ENCODE measurements at regions not wholly inside any gene's neighbourhood (a gene's known extent, or its start where the extent isn't known, plus 50 kb on each side); places are given as distances from the start of the nearest gene placed in this dataset.

DNA sequence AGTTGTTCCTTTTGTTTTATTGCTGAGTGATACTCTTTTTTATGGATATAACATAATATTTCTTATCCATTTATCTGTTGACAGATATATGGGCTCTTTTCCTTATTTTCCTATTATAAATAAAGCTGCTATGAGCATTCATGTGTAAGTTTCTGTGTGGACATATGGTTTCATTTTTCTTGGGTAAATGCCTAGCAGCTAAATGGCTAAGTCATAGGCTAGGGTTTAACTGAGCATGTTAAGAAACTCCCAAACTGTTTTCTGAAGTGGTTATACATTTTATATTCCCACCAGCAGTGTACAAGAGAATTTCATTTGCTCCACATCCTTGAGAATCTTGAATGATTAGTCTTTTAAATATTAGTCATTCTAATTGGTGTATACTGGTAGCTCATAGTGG is 786.6 kb upstream of the CDH2 start:
- Mint-ChIP-seq H3K36me3 (no peaks in the 10 kb centered on the region), H3K4me3 (no peak overlapping the region), H3K9me3 (peaks cover 5% of the 10 kb centered on the region), H3K4me1 (no peaks in the 10 kb centered on the region), H3K27me3 (no peaks in the 10 kb centered on the region), H3K27ac (no peak overlapping the region)
- no peak for ATAC-seq (ENCODE audit: low read depth)
- DNase-seq, result no peak
- POLR2A ChIA-PET, result no interaction called here

DNA sequence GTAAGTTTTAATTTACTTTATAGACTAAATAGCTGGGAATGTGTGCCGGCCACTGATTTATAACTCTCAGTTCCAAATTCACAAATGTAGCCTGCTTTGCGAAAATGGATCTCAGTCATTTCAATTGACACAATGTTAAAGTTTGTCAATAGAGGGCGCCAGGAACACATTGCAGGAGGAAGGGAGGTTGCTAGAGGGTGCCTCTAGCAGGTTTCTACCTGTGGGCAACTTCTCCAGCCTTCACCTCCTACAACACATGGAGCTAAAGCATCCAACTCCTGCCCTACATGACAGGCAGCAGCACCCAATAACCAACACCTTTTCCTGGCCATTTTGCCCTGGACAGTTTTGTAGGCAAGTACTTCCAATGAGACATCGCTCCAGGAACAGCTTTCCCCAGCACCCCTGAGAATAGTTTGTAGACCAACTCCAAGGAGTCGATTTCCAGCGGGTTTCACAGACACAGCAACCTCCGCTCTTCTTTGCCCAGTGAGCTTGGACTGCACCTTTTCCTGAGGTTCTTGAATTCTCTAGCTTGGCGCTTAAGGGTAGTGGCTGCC is 784.8 kb upstream of the CDH2 start:
- Mint-ChIP-seq H3K27me3 (no peaks in the 10 kb centered on the region), H3K4me3 (no peak overlapping the region), H3K4me1 (no peaks in the 10 kb centered on the region), H3K36me3 (no peaks in the 10 kb centered on the region), H3K27ac (no peak overlapping the region), H3K9me3 (peaks cover 3% of the 10 kb centered on the region)
- POLR2A ChIA-PET, result no interaction called here
- DNase-seq, result no peak
- no peak for ATAC-seq (ENCODE audit: low read depth)

DNA sequence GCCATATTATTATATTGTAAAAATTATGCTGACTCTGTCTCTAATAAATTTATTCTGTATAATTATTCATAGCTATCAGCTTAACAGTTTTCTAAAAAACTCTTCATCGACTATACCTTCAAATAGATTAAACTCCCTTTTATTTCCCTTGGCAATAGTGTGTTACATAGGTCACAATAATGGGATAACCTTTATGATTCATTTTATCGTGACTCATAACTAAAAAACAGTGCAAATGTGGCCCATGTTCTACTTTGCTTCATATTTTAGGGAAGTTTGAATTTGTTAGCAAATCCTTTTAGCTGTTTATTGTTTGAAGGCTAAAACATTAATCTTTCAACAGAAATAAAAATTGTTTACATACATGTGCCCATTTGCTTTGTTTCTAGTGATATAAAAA is 783.2 kb upstream of the CDH2 start:
- Mint-ChIP-seq H3K9me3 (peaks cover 3% of the 10 kb centered on the region), H3K36me3 (no peaks in the 10 kb centered on the region), H3K4me3 (no peak overlapping the region), H3K27ac (no peak overlapping the region), H3K27me3 (no peaks in the 10 kb centered on the region), H3K4me1 (no peaks in the 10 kb centered on the region)
- DNase-seq, result no peak
- ATAC-seq (ENCODE audit: low read depth), result no peak
- POLR2A ChIA-PET, result no interaction called here

DNA sequence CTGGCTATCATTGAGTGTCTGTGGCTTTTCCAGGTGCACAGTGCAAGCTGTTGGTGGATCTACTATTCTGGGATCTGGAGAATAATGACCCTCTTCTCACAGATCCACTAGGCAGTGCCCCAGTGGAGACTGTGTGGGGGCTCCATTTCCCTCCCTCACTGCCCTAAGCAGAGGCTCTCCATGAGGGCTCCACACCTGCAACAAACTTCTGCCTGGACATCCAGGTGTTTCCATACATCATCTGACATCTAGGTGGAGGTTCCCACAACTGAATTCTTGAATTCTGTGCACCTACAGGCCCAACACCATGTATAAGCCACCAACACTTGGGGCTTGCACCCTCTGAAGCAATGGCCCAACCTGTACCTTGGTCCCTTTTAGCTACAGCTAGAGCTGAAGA is 775.4 kb upstream of the CDH2 start:
- peaks cover 5% of the 10 kb centered on the region for H3K9me3 Mint-ChIP-seq
- no peak for ATAC-seq (ENCODE audit: low read depth)
- no peak overlapping the region for H3K4me3 Mint-ChIP-seq
- no peak for DNase-seq
- H3K27ac Mint-ChIP-seq, result no peak overlapping the region
- POLR2A ChIA-PET, result no interaction called here
- H3K27me3 Mint-ChIP-seq, result no peaks in the 10 kb centered on the region
- H3K36me3 Mint-ChIP-seq, result no peaks in the 10 kb centered on the region
- no peaks in the 10 kb centered on the region for H3K4me1 Mint-ChIP-seq

DNA sequence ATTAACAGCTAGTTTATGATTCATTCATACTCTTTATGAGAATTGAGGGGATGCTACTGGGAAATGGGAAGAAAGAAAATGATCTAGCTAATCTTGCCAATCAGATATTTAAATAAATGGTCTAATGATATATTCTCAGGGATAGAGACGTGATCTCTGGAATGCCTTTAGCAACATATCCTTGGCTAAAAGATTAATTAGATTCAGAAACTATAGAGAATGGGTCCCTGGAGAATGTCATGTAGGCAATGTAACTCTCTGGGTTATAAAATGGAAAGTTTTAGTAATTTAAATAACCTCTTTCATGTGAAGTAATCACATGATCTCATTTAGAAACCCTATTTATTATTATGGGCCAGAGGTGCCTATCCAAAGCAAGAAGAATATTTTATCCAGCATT is 771.0 kb upstream of the CDH2 start:
- H3K27ac Mint-ChIP-seq, result no peak overlapping the region
- POLR2A ChIA-PET, result no interaction called here
- no peaks in the 10 kb centered on the region for H3K36me3 Mint-ChIP-seq
- no peaks in the 10 kb centered on the region for H3K27me3 Mint-ChIP-seq
- H3K4me3 Mint-ChIP-seq, result no peak overlapping the region
- DNase-seq (no peak), ATAC-seq (ENCODE audit: low read depth) (no peak)
- H3K9me3 Mint-ChIP-seq, result peaks cover 7% of the 10 kb centered on the region
- no peaks in the 10 kb centered on the region for H3K4me1 Mint-ChIP-seq

DNA sequence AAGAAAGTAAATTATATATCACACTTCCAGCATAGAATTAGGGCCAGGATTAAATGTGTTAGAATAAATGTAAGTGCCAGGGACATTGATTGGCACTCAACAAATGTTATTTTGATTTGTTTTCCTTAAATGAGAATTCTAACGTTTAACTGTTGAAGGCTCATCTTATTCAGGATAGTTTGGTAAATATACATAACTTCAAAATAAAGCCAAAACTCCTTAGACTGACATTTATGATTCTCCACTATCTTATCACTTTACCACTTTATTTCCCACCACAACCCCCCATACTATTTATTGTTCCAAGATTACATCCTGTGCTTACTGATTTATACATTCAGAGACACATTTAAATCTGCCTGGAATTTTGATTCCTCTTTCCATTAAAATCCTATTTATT is 769.5 kb upstream of the CDH2 start:
- Mint-ChIP-seq H3K4me1 (no peaks in the 10 kb centered on the region), H3K9me3 (peaks cover 6% of the 10 kb centered on the region), H3K36me3 (no peaks in the 10 kb centered on the region), H3K4me3 (no peak overlapping the region), H3K27me3 (no peaks in the 10 kb centered on the region), H3K27ac (no peak overlapping the region)
- POLR2A ChIA-PET, result no interaction called here
- no peak for ATAC-seq (ENCODE audit: low read depth)
- DNase-seq, result no peak

DNA sequence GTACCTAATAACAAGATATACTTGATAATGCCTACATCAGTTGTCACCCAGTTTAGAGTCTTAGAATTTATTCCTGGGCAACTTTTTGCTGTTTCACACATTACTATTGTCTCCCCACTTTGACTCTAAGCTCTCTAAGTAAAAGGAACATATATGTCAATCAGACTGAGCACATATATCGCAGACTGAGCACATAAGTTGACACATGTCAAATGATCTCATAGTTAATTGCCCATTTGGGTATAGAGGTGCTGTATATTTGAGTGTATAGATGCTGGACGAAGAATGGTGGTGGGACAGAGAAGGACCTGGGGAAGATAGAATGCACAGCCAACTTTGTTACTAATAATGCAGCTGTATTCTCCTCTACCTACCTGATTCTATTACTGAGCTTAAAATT is 746.0 kb upstream of the CDH2 start:
- POLR2A ChIA-PET, result no interaction called here
- H3K4me1 Mint-ChIP-seq, result no peaks in the 10 kb centered on the region
- H3K27me3 Mint-ChIP-seq, result no peaks in the 10 kb centered on the region
- no peak overlapping the region for H3K27ac Mint-ChIP-seq
- H3K9me3 Mint-ChIP-seq, result peaks cover 6% of the 10 kb centered on the region
- no peak overlapping the region for H3K4me3 Mint-ChIP-seq
- no peaks in the 10 kb centered on the region for H3K36me3 Mint-ChIP-seq
- no peak for DNase-seq
- no peak for ATAC-seq (ENCODE audit: low read depth)

DNA sequence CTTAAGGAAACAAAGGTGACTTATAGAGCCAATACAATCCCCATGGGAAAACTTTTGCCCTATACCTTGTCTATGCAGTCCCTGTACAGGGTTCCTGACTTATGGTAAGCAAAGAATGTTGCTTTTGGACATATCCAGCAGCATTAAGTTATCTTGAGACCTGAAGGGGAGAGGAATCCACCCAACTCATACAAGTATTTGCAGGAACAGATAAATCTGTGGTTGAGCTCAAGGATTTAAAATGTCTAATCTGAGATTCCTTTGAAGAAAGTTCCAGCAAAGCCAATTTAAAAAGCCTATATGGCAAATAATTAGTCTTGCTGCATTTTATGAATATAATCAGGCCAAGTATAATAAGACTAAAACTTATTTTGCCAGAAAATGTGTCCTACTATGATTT is 739.5 kb upstream of the CDH2 start:
- Mint-ChIP-seq H3K9me3 (peaks cover 7% of the 10 kb centered on the region), H3K4me1 (no peaks in the 10 kb centered on the region), H3K36me3 (no peaks in the 10 kb centered on the region), H3K4me3 (no peak overlapping the region), H3K27ac (no peak overlapping the region), H3K27me3 (no peaks in the 10 kb centered on the region)
- no peak for ATAC-seq (ENCODE audit: low read depth)
- DNase-seq, result no peak
- POLR2A ChIA-PET, result no interaction called here

DNA sequence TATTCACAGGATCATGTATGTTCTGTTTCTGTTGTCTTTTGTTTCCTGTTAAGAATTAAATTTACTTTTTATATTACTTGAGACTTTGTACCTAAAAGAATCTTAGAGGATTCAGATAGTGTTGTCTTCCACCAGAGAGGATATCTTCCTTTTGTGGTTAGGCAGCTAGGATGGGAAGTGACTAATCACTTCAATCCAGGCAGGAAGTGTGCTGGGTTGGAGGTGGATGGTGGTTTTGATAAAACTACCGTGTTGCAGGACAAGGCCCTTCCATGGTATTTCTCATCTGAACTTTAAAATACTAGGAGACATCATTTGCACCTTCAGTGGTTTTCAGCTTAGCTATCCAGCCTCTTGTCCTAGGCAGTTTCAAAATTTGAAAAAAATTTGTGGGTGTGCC is 728.6 kb upstream of the CDH2 start:
- POLR2A ChIA-PET, result no interaction called here
- ATAC-seq (ENCODE audit: low read depth), result no peak
- DNase-seq, result no peak
- Mint-ChIP-seq H3K27me3 (no peaks in the 10 kb centered on the region), H3K36me3 (no peaks in the 10 kb centered on the region), H3K27ac (no peak overlapping the region), H3K9me3 (peaks cover 11% of the 10 kb centered on the region), H3K4me1 (no peaks in the 10 kb centered on the region), H3K4me3 (no peak overlapping the region)

DNA sequence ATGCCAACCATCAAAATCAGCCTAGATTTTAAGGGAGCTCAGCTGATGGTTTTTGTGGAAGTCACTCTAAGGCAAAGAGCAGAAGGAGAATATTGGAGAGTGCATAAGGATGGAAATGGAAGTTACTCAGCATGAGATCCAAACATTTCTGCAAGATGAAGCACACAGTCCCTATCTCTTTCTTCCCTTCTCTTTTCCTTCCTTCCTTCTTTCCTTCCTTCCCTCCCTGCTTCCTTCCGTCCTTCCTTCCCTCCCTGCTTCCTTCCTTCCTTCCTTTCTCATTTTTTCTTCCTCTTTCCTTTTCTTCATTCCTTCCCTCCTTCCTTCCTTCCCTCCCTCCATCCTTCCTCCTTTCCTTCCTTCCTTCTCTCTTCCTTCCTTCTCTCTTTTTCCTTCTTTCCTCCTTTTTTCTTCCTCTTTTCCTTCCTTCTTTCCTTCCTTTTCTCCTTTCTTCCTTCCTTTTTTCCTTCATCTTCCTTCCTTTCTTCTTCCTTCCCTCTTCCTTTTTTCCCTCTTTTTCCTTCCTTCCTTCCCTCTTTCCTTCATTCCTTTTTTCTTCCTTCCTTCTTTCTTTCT is 727.9 kb upstream of the CDH2 start:
- no peaks in the 10 kb centered on the region for H3K4me1 Mint-ChIP-seq
- no peak for DNase-seq
- no peak for ATAC-seq (ENCODE audit: low read depth)
- H3K27me3 Mint-ChIP-seq, result no peaks in the 10 kb centered on the region
- H3K27ac Mint-ChIP-seq, result no peak overlapping the region
- no peaks in the 10 kb centered on the region for H3K36me3 Mint-ChIP-seq
- no peak overlapping the region for H3K4me3 Mint-ChIP-seq
- POLR2A ChIA-PET, result no interaction called here
- peaks cover 11% of the 10 kb centered on the region for H3K9me3 Mint-ChIP-seq

DNA sequence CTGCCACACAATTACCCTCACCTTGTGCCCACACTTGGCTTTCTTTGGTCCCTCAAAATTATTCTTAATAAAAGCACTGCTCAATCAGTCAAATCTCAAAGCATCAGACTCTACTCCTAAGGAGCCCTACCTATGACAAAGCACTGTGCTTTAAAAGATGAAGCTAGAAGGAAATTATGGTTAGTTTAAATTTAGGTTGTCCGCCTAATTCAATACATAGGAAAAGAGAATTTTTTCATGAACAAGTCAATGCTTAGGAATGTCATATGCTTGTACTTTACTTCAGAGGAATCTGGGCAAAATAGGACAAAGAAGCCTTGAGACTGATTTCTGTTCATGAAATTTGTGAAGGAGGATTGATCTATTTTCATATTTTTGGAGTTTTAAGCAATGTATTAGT is 726.4 kb upstream of the CDH2 start:
- POLR2A ChIA-PET, result no interaction called here
- H3K4me3 Mint-ChIP-seq, result no peak overlapping the region
- peaks cover 13% of the 10 kb centered on the region for H3K9me3 Mint-ChIP-seq
- H3K36me3 Mint-ChIP-seq, result no peaks in the 10 kb centered on the region
- no peaks in the 10 kb centered on the region for H3K4me1 Mint-ChIP-seq
- DNase-seq, result no peak
- H3K27me3 Mint-ChIP-seq, result no peaks in the 10 kb centered on the region
- no peak for ATAC-seq (ENCODE audit: low read depth)
- no peak overlapping the region for H3K27ac Mint-ChIP-seq

DNA sequence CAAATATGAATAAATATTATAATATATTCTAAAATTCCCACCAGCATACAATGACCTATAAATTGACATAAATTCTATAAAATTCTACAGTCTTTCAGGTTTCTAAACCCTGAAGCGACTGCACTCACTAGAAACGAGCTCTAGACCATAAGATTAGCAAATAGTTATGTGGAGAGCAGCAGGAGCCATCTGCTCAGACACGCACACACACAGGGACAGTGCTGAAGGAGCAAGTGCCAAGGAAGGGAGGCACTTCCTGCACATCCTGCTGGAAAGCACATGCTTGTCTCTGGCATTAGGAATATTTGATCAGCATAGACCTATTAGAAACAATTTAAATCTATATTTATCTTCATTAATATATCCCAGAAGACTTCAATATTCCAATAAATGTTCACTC is 713.9 kb upstream of the CDH2 start:
- no peak for ATAC-seq (ENCODE audit: low read depth)
- Mint-ChIP-seq H3K9me3 (peaks cover 1% of the 10 kb centered on the region), H3K27me3 (no peaks in the 10 kb centered on the region), H3K4me3 (no peak overlapping the region), H3K4me1 (no peaks in the 10 kb centered on the region), H3K27ac (no peak overlapping the region), H3K36me3 (no peaks in the 10 kb centered on the region)
- POLR2A ChIA-PET, result no interaction called here
- DNase-seq, result no peak

DNA sequence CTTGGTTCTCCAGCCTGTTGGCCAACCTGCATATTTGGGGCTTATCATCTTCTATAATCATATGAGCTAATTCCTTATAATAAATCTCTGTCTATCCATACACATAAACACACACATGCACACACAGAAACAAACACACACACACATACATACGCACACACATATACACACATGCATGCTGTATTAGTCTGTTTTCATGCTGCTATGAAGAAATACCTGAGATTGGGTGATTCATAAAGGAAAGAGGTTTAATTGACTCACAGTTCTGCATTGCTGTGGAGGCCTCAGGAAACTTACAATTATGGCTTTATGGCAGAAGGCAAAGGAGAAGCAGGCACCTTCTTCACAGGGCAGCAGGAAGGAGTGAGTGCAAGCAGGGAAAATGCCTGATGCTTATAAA is 707.4 kb upstream of the CDH2 start:
- Mint-ChIP-seq H3K9me3 (peaks cover 1% of the 10 kb centered on the region), H3K4me3 (no peak overlapping the region), H3K27me3 (no peaks in the 10 kb centered on the region), H3K4me1 (no peaks in the 10 kb centered on the region), H3K36me3 (no peaks in the 10 kb centered on the region), H3K27ac (no peak overlapping the region)
- no peak for DNase-seq
- no peak for ATAC-seq (ENCODE audit: low read depth)
- POLR2A ChIA-PET, result no interaction called here

DNA sequence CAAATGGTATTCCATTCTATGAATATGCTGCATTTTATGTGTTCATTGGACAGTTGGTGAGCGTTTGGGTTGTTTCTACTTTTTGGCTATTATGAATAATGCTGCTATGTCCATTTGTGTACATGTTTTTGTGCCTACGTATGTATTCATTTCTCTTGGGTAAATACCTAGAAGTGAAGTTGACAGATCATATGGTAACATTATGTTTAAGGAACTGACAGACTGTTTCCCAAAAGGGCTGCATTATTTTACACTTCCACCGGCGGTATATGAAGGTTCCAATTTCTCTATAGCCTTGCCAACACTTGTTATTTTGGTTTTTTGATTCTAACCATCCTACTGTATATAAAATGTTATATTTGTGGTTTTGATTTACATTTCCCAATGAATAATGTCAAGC is 703.9 kb upstream of the CDH2 start:
- no peak overlapping the region for H3K27ac Mint-ChIP-seq
- POLR2A ChIA-PET, result no interaction called here
- no peaks in the 10 kb centered on the region for H3K36me3 Mint-ChIP-seq
- no peak overlapping the region for H3K4me3 Mint-ChIP-seq
- no peaks in the 10 kb centered on the region for H3K4me1 Mint-ChIP-seq
- DNase-seq (no peak), ATAC-seq (ENCODE audit: low read depth) (no peak)
- no peaks in the 10 kb centered on the region for H3K27me3 Mint-ChIP-seq
- H3K9me3 Mint-ChIP-seq, result peaks cover 1% of the 10 kb centered on the region

DNA sequence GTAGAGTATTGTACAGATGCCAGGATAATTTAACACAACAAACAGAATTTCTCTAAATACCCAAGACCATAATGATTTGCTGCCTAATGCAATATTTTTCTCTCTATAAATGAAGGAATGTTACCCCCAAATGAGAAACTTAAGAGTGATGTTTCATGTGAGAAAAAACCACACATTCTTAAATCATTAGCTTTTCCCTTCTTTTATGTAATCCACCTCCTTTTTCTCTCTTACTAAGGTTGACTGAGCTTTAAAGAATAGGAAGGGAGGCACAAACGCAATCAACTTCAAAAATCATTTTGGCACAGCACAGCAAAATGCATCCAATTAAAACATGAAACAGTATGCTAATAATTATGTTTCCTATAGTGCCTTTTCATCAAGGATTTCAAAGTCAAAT is 698.1 kb upstream of the CDH2 start:
- Mint-ChIP-seq H3K9me3 (peaks cover under 1% of the 10 kb centered on the region), H3K36me3 (no peaks in the 10 kb centered on the region), H3K27me3 (no peaks in the 10 kb centered on the region), H3K4me1 (no peaks in the 10 kb centered on the region), H3K4me3 (no peak overlapping the region), H3K27ac (no peak overlapping the region)
- no peak for DNase-seq
- no peak for ATAC-seq (ENCODE audit: low read depth)
- POLR2A ChIA-PET, result no interaction called here

Data from activated naive CD8-positive, alpha-beta T cell treated with anti-CD3 and anti-CD28 coated beads, Interleukin-2, amount 10 ng/mL, durations not matched to agents 7 days and 5 days (primary cell).